Upper lobe of left lung (tissue), 4 donors: ENCODE measurements at regions not wholly inside any gene's neighbourhood (a gene's known extent, or its start where the extent isn't known, plus 50 kb on each side); places are given as distances from the start of the nearest gene placed in this dataset.

ENCODE experiments used
- EP300 ChIP-seq, 4 donors: sonication (generic); formaldehyde crosslinking; IDR thresholded peaks; one replicate each; pipeline ENCODE4 v1.5.1; 2017; ENCODE audit warnings: antibody characterized with exemption in 4 of 4, control low read depth in 2 of 4
- POLR2A ChIP-seq, 4 donors: fragments of 450-650 bp; IDR thresholded peaks; one replicate each; pipeline ENCODE4 v1.5.1; 2016 to 2017; ENCODE audit warnings: antibody characterized with exemption in 4 of 4, mild to moderate bottlenecking in 2 of 4
- POLR2AphosphoS5 ChIP-seq, 2 donors: sonication (generic); formaldehyde crosslinking; IDR thresholded peaks; one replicate each; pipeline ENCODE4 v1.5.1; 2017; ENCODE audit warnings: antibody characterized with exemption in 2 of 2
- TF ChIP-seq, protein P1 (sequence below), 6 experiments: fragments of 450-650 bp in 4 of 6; fragments of 200-600 bp in 2 of 6; sonication (generic) in 2 of 6; IDR thresholded peaks; one replicate each; pipeline ENCODE4 v1.5.1; 2016 to 2019; ENCODE audit warnings: antibody characterized with exemption in 6 of 6

DNA sequence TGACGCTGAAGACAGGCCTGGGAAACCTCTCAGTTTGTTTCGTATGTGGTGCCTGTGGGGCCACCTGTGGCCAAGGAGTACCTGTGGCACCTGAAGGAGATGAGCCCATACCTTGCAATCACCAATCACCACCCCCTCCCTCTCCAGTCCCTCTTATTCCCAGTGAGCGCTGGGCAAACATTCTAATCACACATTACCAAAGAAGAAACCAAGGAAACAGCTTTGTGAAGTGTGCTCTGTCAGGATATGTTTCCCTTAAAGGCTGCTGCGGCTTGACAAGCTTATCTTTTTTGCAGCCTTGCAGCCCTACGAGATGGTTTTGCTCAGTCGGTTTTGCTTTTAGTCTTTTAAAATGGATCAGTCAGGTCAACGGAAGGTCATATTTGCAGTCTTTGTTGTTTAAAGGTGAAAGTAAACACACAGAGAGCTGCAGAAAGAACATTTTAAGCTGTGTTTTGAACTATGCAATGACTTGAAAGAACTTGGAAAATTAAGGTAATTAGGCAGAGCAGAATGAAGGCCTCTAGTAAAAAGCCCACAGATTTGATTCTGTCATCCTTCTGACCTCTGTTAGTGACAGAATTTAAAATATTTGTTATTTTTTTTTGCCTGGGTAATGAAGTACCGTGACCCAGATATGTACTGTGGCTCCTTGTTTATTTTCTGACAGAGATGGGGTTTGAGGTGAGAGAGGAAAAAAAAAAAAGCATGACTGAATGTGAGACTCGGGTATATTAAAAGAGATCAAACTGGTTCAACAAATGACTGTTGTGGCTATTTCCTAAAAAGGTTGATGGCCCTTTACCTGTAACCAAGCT is 461.4 kb downstream of the NSUN3 start:
- TF ChIP-seq POLR2AphosphoS5 (IDR thresholded peaks at IDR 0.05): no peak
- TF ChIP-seq, protein P1, sequence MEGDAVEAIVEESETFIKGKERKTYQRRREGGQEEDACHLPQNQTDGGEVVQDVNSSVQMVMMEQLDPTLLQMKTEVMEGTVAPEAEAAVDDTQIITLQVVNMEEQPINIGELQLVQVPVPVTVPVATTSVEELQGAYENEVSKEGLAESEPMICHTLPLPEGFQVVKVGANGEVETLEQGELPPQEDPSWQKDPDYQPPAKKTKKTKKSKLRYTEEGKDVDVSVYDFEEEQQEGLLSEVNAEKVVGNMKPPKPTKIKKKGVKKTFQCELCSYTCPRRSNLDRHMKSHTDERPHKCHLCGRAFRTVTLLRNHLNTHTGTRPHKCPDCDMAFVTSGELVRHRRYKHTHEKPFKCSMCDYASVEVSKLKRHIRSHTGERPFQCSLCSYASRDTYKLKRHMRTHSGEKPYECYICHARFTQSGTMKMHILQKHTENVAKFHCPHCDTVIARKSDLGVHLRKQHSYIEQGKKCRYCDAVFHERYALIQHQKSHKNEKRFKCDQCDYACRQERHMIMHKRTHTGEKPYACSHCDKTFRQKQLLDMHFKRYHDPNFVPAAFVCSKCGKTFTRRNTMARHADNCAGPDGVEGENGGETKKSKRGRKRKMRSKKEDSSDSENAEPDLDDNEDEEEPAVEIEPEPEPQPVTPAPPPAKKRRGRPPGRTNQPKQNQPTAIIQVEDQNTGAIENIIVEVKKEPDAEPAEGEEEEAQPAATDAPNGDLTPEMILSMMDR (IDR thresholded peaks at IDR 0.05): no peak
- no peak for TF ChIP-seq EP300 (IDR thresholded peaks at IDR 0.05)
- no peak for TF ChIP-seq POLR2A (IDR thresholded peaks at IDR 0.05)
